CD4-positive, alpha-beta T cell treated with Interferon alpha-2 for 1 hour (primary cell): ENCODE measurements at regions not wholly inside any gene's neighbourhood (a gene's known extent, or its start where the extent isn't known, plus 50 kb on each side); places are given as distances from the start of the nearest gene placed in this dataset.

ENCODE experiments used
- DNase-seq, 2 donors: peaks; one replicate each; pipeline ENCODE4 v3.0.0-alpha.2; 2020 to 2022

DNA sequence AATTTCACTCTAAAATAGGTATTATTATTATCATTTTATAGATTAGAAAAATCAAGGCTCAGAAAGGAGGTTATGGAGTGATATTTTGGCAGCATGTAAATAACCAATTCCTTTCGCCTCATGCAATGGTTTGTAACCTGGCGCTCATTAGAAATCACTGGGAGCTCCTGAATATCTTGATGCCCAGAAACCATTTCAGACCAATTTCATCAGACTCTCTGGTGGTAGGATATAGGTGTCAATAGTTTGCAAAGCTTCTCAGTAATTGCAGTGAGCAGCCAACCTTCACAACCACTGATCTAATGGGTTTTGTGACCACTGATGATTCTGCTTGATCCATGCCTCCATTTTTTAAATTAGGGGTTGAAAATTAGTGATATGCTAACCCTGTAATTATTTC lies 57.8 kb upstream of the ZC3H12C start:
- no peak for DNase-seq

DNA sequence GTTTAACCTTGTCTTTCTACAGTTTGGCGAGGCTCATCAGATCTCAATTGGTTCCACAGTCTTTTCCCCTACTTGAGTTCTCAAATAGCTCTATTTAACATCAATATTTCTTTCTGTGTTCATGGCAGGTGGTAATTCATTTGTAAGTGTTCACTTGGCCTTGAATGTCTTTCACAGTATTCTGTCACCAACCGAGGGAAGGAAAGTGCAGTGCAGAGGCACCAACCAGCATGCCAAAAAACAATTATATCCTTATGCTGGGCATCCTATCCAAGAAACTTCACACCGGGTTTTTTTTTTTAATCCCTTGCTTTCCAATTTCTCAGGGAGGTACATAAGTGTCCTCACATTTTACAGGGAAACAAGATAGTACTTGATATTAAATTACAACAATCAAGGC lies 55.0 kb upstream of the ZC3H12C start:
- no peak for DNase-seq
